H1 (cell line): ENCODE measurements at regions not wholly inside any gene's neighbourhood (a gene's known extent, or its start where the extent isn't known, plus 50 kb on each side); places are given as distances from the start of the nearest gene placed in this dataset.

Source experiments
- BRCA1 ChIP-seq: IDR thresholded peaks from 2 replicates; pipeline ENCODE4 v1.6.1; 2012; ENCODE audit warnings: low read depth, low read length, improper control_type of control experiment
- RXRA ChIP-seq: IDR thresholded peaks from 2 replicates; pipeline ENCODE4 v1.6.1; 2011; ENCODE audit warnings: low read depth, mild to moderate bottlenecking, low read length, moderate library complexity; ENCODE audit not compliant: insufficient read depth
- TF ChIP-seq, protein P1 (sequence below), 3 experiments: IDR thresholded peaks; 1 replicate in 2 of 3; 2 replicates in 1 of 3; pipeline versions ENCODE4 v1.5.1 to v1.6.1; 2011; ENCODE audit warnings: low read length in 3 of 3, mild to moderate bottlenecking in 3 of 3, inconsistent platforms in 2 of 3, low read depth in 1 of 3, moderate library complexity in 1 of 3; ENCODE audit not compliant: insufficient read depth in 1 of 3; ENCODE audit errors: control extremely low read depth in 1 of 3

DNA sequence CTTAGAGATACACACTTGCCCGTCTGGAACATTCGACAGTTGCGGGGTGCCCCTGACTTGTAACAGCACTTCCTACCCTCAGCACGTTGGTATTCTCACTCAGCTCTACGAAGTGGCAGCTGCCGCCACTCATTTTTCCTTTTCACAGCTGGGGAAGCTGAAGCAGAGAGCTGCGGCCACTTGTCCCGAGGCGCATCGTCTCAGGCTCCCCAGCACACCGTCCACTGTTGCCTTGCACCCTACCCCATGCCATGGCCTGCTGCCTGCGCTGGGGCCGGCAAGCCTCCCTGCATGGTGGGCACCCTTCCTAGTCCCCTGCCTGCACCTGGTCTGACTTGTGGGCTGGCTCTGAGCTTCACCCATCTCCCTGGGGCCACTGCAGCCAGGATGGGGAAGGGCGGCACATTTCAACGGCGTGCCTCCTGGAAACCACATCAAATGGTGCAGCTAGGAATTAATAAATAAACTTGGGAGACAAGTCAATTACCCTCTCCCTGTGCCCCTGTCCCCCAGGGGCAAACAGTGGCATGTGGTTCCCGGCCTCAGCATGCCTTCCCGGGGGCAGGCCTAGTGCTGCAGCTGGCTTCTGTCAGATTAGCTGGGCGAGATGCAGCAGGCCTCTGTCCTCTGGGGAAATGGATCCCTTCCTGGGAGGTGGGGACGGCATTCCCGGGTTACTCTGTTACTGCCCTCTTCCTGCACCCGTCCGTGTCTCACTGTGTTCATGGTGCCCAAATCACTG lies 64.7 kb upstream of the HAAO start:
- TF ChIP-seq, protein P1, sequence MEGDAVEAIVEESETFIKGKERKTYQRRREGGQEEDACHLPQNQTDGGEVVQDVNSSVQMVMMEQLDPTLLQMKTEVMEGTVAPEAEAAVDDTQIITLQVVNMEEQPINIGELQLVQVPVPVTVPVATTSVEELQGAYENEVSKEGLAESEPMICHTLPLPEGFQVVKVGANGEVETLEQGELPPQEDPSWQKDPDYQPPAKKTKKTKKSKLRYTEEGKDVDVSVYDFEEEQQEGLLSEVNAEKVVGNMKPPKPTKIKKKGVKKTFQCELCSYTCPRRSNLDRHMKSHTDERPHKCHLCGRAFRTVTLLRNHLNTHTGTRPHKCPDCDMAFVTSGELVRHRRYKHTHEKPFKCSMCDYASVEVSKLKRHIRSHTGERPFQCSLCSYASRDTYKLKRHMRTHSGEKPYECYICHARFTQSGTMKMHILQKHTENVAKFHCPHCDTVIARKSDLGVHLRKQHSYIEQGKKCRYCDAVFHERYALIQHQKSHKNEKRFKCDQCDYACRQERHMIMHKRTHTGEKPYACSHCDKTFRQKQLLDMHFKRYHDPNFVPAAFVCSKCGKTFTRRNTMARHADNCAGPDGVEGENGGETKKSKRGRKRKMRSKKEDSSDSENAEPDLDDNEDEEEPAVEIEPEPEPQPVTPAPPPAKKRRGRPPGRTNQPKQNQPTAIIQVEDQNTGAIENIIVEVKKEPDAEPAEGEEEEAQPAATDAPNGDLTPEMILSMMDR (IDR thresholded peaks at IDR 0.05; ENCODE audit: control extremely low read depth in 1 of 3, insufficient read depth in 1 of 3, low read depth in 1 of 3, low read length in 3 of 3) = no peak
- TF ChIP-seq RXRA (no peak), BRCA1 (no peak)
